DND-41 (cell line): ENCODE measurements at regions not wholly inside any gene's neighbourhood (a gene's known extent, or its start where the extent isn't known, plus 50 kb on each side); places are given as distances from the start of the nearest gene placed in this dataset.

ENCODE experiments used
- CTCF ChIP-seq: IDR thresholded peaks from 2 replicates; pipeline ENCODE4 v1.5.1; 2012; ENCODE audit warnings: borderline replicate concordance, low read length, moderate library complexity, mild to moderate bottlenecking; ENCODE audit not compliant: poor library complexity, severe bottlenecking; ENCODE audit errors: extremely low read depth
- EZH2 ChIP-seq: IDR thresholded peaks from 3 replicates; pipeline ENCODE4 v1.6.1; 2012; ENCODE audit warnings: borderline replicate concordance, low read depth, mild to moderate bottlenecking, moderate library complexity, low read length, inconsistent platforms; ENCODE audit not compliant: severe bottlenecking

GRCh38 chr11:127464325-127464724 lies 463.8 kb upstream of the KIRREL3 start:
- TF ChIP-seq EZH2: no peak
- no peak for TF ChIP-seq CTCF
